GM23248 (cell line): ENCODE measurements at regions not wholly inside any gene's neighbourhood (a gene's known extent, or its start where the extent isn't known, plus 50 kb on each side); places are given as distances from the start of the nearest gene placed in this dataset.
A peak's percentile ranks its signal among the peaks of the same experiment; 100 is the strongest.

Experiments used
- DNase-seq: peaks from one replicate; pipeline ENCODE4 v3.0.0-alpha.2; 2015
- H2AFZ ChIP-seq: fragments of 200-600 bp; sonication (generic); 2 replicates; pipeline ENCODE4 v1.6.1; 2016; ENCODE audit warnings: antibody characterized with exemption
- H3F3A ChIP-seq: fragments of 200-600 bp; sonication (generic); 2 replicates; pipeline ENCODE4 v1.6.1; 2016; ENCODE audit warnings: mild to moderate bottlenecking, antibody characterized with exemption, mixed run types; ENCODE audit not compliant: insufficient read depth
- H3K27ac ChIP-seq: fragments of 200-600 bp; sonication (generic); 2 replicates; pipeline ENCODE4 v1.5.1; 2016; ENCODE audit warnings: mild to moderate bottlenecking
- H3K27me3 ChIP-seq: fragments of 200-600 bp; sonication (generic); replicated peaks from 2 replicates; pipeline ENCODE4 v1.6.1; 2016; ENCODE audit warnings: mild to moderate bottlenecking; ENCODE audit not compliant: insufficient read depth
- H3K36me3 ChIP-seq: fragments of 200-600 bp; sonication (generic); 2 replicates; pipeline ENCODE4 v1.6.1; 2016; ENCODE audit warnings: low read depth, mild to moderate bottlenecking
- H3K4me1 ChIP-seq: fragments of 200-600 bp; sonication (generic); 2 replicates; pipeline ENCODE4 v1.6.1; 2016; ENCODE audit warnings: mild to moderate bottlenecking; ENCODE audit not compliant: insufficient read depth
- H3K4me2 ChIP-seq: fragments of 200-600 bp; sonication (generic); one replicate; pipeline ENCODE4 v1.6.1; 2016; ENCODE audit warnings: mild to moderate bottlenecking; ENCODE audit not compliant: unreplicated experiment
- H3K4me3 ChIP-seq: fragments of 200-600 bp; sonication (generic); 2 replicates; pipeline ENCODE4 v1.5.1; 2016; ENCODE audit warnings: mild to moderate bottlenecking
- H3K79me2 ChIP-seq: fragments of 200-600 bp; sonication (generic); 2 replicates; pipeline ENCODE4 v1.6.1; 2016; ENCODE audit warnings: mild to moderate bottlenecking; ENCODE audit not compliant: insufficient read depth
- H3K9ac ChIP-seq: fragments of 200-600 bp; sonication (generic); 2 replicates; pipeline ENCODE4 v1.6.1; 2016; ENCODE audit warnings: mild to moderate bottlenecking
- H3K9me2 ChIP-seq: fragments of 200-600 bp; sonication (generic); 2 replicates; pipeline ENCODE4 v1.6.1; 2016; ENCODE audit warnings: mixed run types, mild to moderate bottlenecking, moderate library complexity; ENCODE audit not compliant: insufficient read depth
- H3K9me3 ChIP-seq: fragments of 200-600 bp; sonication (generic); one replicate; pipeline ENCODE4 v1.6.1; 2017; ENCODE audit warnings: low read depth
- H4K20me1 ChIP-seq: fragments of 200-600 bp; sonication (generic); 2 replicates; pipeline ENCODE4 v1.6.0; 2016; ENCODE audit not compliant: insufficient read depth
- EZH2 ChIP-seq: fragments of 200-600 bp; sonication (generic); IDR thresholded peaks from 2 replicates; pipeline ENCODE4 v1.6.1; 2018; ENCODE audit warnings: antibody characterized with exemption, mild to moderate bottlenecking; ENCODE audit not compliant: insufficient read depth, poor library complexity, severe bottlenecking
- EZH2phosphoT487 ChIP-seq: fragments of 200-600 bp; sonication (generic); IDR thresholded peaks from 2 replicates; pipeline ENCODE4 v1.6.1; 2018; ENCODE audit warnings: antibody characterized with exemption, moderate library complexity, mild to moderate bottlenecking, low read depth; ENCODE audit not compliant: insufficient read depth
- WGBS, 2 experiments: methylation state at CpG; one replicate each; pipeline ENCODE4 v1.1.6; 2015 to 2017; ENCODE audit warnings: low lambda C conversion rate in 2 of 2, low coverage in 1 of 2; ENCODE audit errors: missing lambda C conversion rate in 2 of 2; 5-methylcytosine and 5-hydroxymethylcytosine counted together
- in situ Hi-C: fragments of 300-500 bp; cut with MboI; formaldehyde crosslinking; loops from 2 replicates; pipeline ENCODE4 v1.15.0; 2020

- Histone ChIP-seq H3K9me3 (no peaks in the 10 kb centered on the region), H3K79me2 (no peaks in the 10 kb centered on the region), H3K9me2 (no peaks in the 10 kb centered on the region), H2AFZ (no peak overlapping the region), H4K20me1 (no peaks in the 10 kb centered on the region), H3K4me3 (no peak overlapping the region), H3F3A (peaks cover 30% of the 10 kb centered on the region), H3K4me1 (peaks cover 20% of the 10 kb centered on the region), H3K27ac (no peak overlapping the region), H3K27me3 (no peaks in the 10 kb centered on the region), H3K4me2 (no peak overlapping the region), H3K9ac (no peak overlapping the region), H3K36me3 (no peaks in the 10 kb centered on the region)
- in situ Hi-C loops, result no loop called here
- no peak for DNase-seq
- WGBS, 2 experiments, result 88 to 93% methylated on average over 5 of the region's 5 CpGs
- TF ChIP-seq EZH2phosphoT487 (no peak), EZH2 (no peak)
These were observed 177.2 kb upstream of the RAB6C start for GRCh38 chr2:129802290-129802689.

DNA sequence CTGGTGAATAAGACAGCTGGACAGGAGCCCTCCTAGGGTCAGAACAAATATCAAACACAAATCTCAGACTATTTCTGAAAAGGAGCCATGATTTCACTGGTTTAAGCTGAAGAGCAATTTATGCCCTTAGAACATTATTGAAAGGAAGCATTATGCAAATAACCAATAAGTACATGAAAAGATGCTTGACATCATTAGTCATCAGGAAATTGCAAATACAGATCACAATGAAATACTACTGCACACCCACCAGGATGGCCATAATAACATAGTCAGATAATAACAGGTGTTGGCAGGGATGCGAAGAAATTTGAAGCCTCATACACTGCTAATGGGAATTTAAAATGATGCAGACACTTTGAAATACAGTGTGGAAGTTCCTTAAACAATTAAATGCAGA is 176.4 kb upstream of the RAB6C start:
- no peaks in the 10 kb centered on the region for H3K27me3 ChIP-seq
- H3K4me2 ChIP-seq, result no peak overlapping the region
- H2AFZ ChIP-seq, result no peak overlapping the region
- peaks cover 20% of the 10 kb centered on the region for H3K4me1 ChIP-seq
- DNase-seq, result peak; percentile 13
- no peak overlapping the region for H3K27ac ChIP-seq
- H4K20me1 ChIP-seq, result no peaks in the 10 kb centered on the region
- no peaks in the 10 kb centered on the region for H3K9me3 ChIP-seq
- no peak overlapping the region for H3K9ac ChIP-seq
- no peaks in the 10 kb centered on the region for H3K79me2 ChIP-seq
- WGBS, 2 experiments, result 11 to 21% methylated on average over 1 of the region's 1 CpG
- H3K36me3 ChIP-seq, result no peaks in the 10 kb centered on the region
- H3K9me2 ChIP-seq, result no peaks in the 10 kb centered on the region
- no peak overlapping the region for H3K4me3 ChIP-seq
- in situ Hi-C loops, result no loop called here
- TF ChIP-seq EZH2, result no peak
- no peak for TF ChIP-seq EZH2phosphoT487
- peaks cover 30% of the 10 kb centered on the region for H3F3A ChIP-seq

DNA sequence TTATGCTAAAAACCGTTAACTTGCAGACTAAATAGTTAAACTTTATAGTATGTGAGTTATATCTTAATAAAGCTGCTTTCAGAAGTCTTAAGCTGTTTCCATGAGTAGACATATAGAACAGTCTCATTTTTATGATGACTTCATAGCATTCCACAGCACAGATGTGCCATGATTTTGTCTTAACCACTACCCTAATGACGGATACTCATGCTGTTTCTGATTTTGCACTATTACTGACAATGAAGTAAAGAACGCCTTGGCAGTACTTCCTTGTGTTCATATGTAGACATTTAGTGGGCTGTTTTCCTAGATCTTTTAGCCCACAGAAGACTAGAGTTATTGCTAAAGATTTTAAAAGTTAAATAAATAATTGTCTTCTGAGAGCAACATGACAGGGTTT is 175.6 kb upstream of the RAB6C start:
- Histone ChIP-seq H3F3A (peaks cover 30% of the 10 kb centered on the region), H3K9me3 (no peaks in the 10 kb centered on the region), H4K20me1 (no peaks in the 10 kb centered on the region), H3K9me2 (no peaks in the 10 kb centered on the region), H3K36me3 (no peaks in the 10 kb centered on the region), H3K4me3 (no peak overlapping the region), H3K9ac (no peak overlapping the region), H3K79me2 (no peaks in the 10 kb centered on the region), H2AFZ (no peak overlapping the region), H3K27ac (no peak overlapping the region), H3K4me1 (peaks cover 20% of the 10 kb centered on the region), H3K4me2 (no peak overlapping the region), H3K27me3 (no peaks in the 10 kb centered on the region)
- in situ Hi-C loops, result no loop called here
- 16 to 17% methylated on average over 3 of the region's 3 CpGs for WGBS, 2 experiments
- TF ChIP-seq EZH2, result no peak
- no peak for TF ChIP-seq EZH2phosphoT487
- peak; percentile 20 for DNase-seq

GRCh38 chr2:129805899-129806298 is 173.6 kb upstream of the RAB6C start:
- Histone ChIP-seq H3K79me2 (no peaks in the 10 kb centered on the region), H3K9me3 (no peaks in the 10 kb centered on the region), H3K4me1 (peaks cover 20% of the 10 kb centered on the region), H3K27ac (no peak overlapping the region), H3K4me3 (no peak overlapping the region), H3K36me3 (no peaks in the 10 kb centered on the region), H3K9me2 (no peaks in the 10 kb centered on the region), H3F3A (peaks cover 28% of the 10 kb centered on the region), H4K20me1 (no peaks in the 10 kb centered on the region), H3K27me3 (no peaks in the 10 kb centered on the region; the same call in 1 of the 2 replicates), H3K9ac (no peak overlapping the region), H2AFZ (no peak overlapping the region), H3K4me2 (no peak overlapping the region)
- TF ChIP-seq EZH2phosphoT487 (no peak), EZH2 (no peak)
- no peak for DNase-seq
- WGBS, 2 experiments, result 75 to 82% methylated on average over 11 of the region's 11 CpGs
- in situ Hi-C loops, result no loop called here

DNA sequence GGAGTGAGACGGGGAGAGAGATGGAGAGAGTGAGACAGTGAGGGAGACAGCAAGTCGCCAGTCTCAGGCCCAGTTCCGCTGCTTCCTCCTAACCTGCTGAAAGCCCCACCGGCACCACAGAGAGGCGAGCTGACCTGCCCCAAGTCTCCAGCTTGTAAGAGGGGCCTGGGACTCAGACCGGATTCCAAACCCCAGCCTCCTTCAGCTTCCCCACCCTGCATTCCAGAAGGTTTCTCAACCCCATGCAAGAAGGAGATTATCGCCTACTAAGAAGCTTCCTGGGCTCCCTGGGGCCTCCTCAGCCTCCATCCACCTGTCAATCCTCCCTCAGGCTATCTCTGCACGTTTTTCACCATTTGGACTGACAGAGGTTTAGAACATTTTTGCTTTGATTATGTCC is 173.1 kb upstream of the RAB6C start:
- Histone ChIP-seq H3K79me2 (no peaks in the 10 kb centered on the region), H3K4me1 (peaks cover 16% of the 10 kb centered on the region), H3K27me3 (no peaks in the 10 kb centered on the region; the same call in 1 of the 2 replicates), H3K27ac (no peak overlapping the region), H3K9ac (no peak overlapping the region), H3K4me3 (no peak overlapping the region), H3K9me3 (no peaks in the 10 kb centered on the region), H3F3A (peaks cover 23% of the 10 kb centered on the region), H3K36me3 (no peaks in the 10 kb centered on the region), H3K4me2 (no peak overlapping the region), H3K9me2 (no peaks in the 10 kb centered on the region), H2AFZ (no peak overlapping the region), H4K20me1 (no peaks in the 10 kb centered on the region)
- in situ Hi-C loops, result no loop called here
- DNase-seq, result no peak
- WGBS, 2 experiments, result 80 to 82% methylated on average over 6 to 8 of the region's 8 CpGs
- TF ChIP-seq EZH2phosphoT487 (no peak), EZH2 (no peak)
